CD4-positive, alpha-beta T cell treated with Interferon gamma for 1 hour (primary cell): ENCODE measurements at regions not wholly inside any gene's neighbourhood (a gene's known extent, or its start where the extent isn't known, plus 50 kb on each side); places are given as distances from the start of the nearest gene placed in this dataset.

Source experiments
- DNase-seq: peaks from one replicate; pipeline ENCODE4 v3.0.0-alpha.2; 2020

GRCh38 chr6:33950891-33951889 is 147.4 kb upstream of the MLN start:
- DNase-seq: no peak

GRCh38 chr6:33950472-33950881 is 146.7 kb upstream of the MLN start:
- DNase-seq: no peak

- no peak for DNase-seq
Measured at GRCh38 chr6:33949877-33950435, 146.2 kb upstream of the MLN start.

- DNase-seq: no peak
Measured at GRCh38 chr6:33949111-33949510, 145.3 kb upstream of the MLN start.

- no peak for DNase-seq
Measured at GRCh38 chr6:33947916-33948594, 144.3 kb upstream of the MLN start.

- no peak for DNase-seq
Measured at GRCh38 chr6:33947047-33947446, 143.2 kb upstream of the MLN start.

GRCh38 chr6:33945931-33946330 is 142.1 kb upstream of the MLN start:
- DNase-seq: no peak

GRCh38 chr6:33944686-33945411 is 141.0 kb upstream of the MLN start:
- no peak for DNase-seq

- DNase-seq: no peak
Measured at GRCh38 chr6:33936886-33937285, 133.1 kb upstream of the MLN start.

- DNase-seq: no peak
Measured at GRCh38 chr6:33935439-33936080, 131.8 kb upstream of the MLN start.

GRCh38 chr6:33934731-33935270 is 131.0 kb upstream of the MLN start:
- DNase-seq: no peak

- DNase-seq: no peak
Measured at GRCh38 chr6:33933101-33933500, 129.3 kb upstream of the MLN start.

- DNase-seq: no peak
Measured at GRCh38 chr6:33931799-33932198, 128.0 kb upstream of the MLN start.

GRCh38 chr6:33929575-33930288 is 125.9 kb upstream of the MLN start:
- DNase-seq: no peak

GRCh38 chr6:33927616-33928015 is 123.8 kb upstream of the MLN start:
- no peak for DNase-seq

- DNase-seq: no peak
Measured at GRCh38 chr6:33927112-33927511, 123.3 kb upstream of the MLN start.

GRCh38 chr6:33926451-33926850 is 122.6 kb upstream of the MLN start:
- DNase-seq: no peak

- DNase-seq: no peak
Measured at GRCh38 chr6:33925936-33926335, 122.1 kb upstream of the MLN start.

GRCh38 chr6:33925210-33925609 is 121.4 kb upstream of the MLN start:
- DNase-seq: no peak

GRCh38 chr6:33924681-33925080 is 120.9 kb upstream of the MLN start:
- DNase-seq: no peak

GRCh38 chr6:33923857-33924514 is 120.2 kb upstream of the MLN start:
- DNase-seq: no peak
